GM12878 (cell line): ENCODE measurements at regions not wholly inside any gene's neighbourhood (a gene's known extent, or its start where the extent isn't known, plus 50 kb on each side); places are given as distances from the start of the nearest gene placed in this dataset.

Source experiments
- ATAC-seq: fragments of 200-7000 bp; cut with Tn5 transposase; 3 replicates; pipeline ENCODE4 v1.9.1; 2020; ENCODE audit warnings: mild to moderate bottlenecking, moderate library complexity
- BruUV-seq: library from RNA; stranded (reverse); fragments of 400-500 nt; replicated peaks from 2 replicates; lab custom pipeline; 2021; lab: Mats Ljungman, UMichigan
- CTCF ChIA-PET: fragments of 300-600 bp; sonication (Branson Sonifier 250); formaldehyde crosslinking; extraction: SDS; loops from one replicate; lab custom pipeline; 2021; ENCODE audit warnings: inconsistent platforms; lab: Yijun Ruan, JAX
- POLR2A ChIA-PET: fragments of 350-600 bp; formaldehyde crosslinking; extraction: SDS; loops from one replicate; lab custom pipeline; 2021; ENCODE audit warnings: inconsistent platforms; lab: Charles Lee
- RAD21 ChIA-PET: fragments of 300-600 bp; sonication (Branson Sonifier 250); formaldehyde crosslinking; loops from one replicate; lab custom pipeline; 2023; ENCODE audit warnings: antibody characterized with exemption; ENCODE audit not compliant: unreplicated experiment; lab: Charles Lee
- SMC1A ChIA-PET: fragments of 300-600 bp; sonication (Branson Sonifier 250); formaldehyde crosslinking; loops from one replicate; lab custom pipeline; 2023; ENCODE audit not compliant: unreplicated experiment, uncharacterized antibody; lab: Charles Lee
- DNase-seq: peaks from one replicate; pipeline ENCODE4 v3.0.0-alpha.2; 2011; ENCODE audit warnings: low read depth, low spot score
- FAIRE-seq: peaks from 3 replicates; lab custom pipeline; 2011; peaks lifted over from hg19 to GRCh38; lab: Jason Lieb, UNC
- H2AFZ ChIP-seq: 2 replicates; pipeline ENCODE4 v1.6.0; 2011; ENCODE audit warnings: low read depth, low read length, control low read depth; ENCODE audit not compliant: control insufficient read depth
- H3K27ac ChIP-seq: 2 replicates; pipeline ENCODE4 v1.5.1; 2011; ENCODE audit warnings: control low read depth; ENCODE audit not compliant: control insufficient read depth, insufficient read depth
- H3K27me3 ChIP-seq, 2 experiments: replicated peaks in 1 of 2; 2 replicates each; pipeline versions ENCODE4 v1.6.0 to v1.6.1; 2011; ENCODE audit warnings: low read length in 1 of 2; ENCODE audit not compliant: control insufficient read depth in 2 of 2, insufficient read depth in 2 of 2
- H3K36me3 ChIP-seq, 2 experiments: 2 replicates each; pipeline ENCODE4 v1.5.1; 2011; ENCODE audit warnings: low read length in 1 of 2; ENCODE audit not compliant: control insufficient read depth in 2 of 2, insufficient read depth in 2 of 2
- H3K4me1 ChIP-seq: 2 replicates; pipeline ENCODE4 v1.6.1; 2011; ENCODE audit warnings: mild to moderate bottlenecking, low read length, moderate library complexity, mixed read lengths; ENCODE audit not compliant: control insufficient read depth, insufficient read depth
- H3K4me2 ChIP-seq: 2 replicates; pipeline ENCODE4 v1.6.0; 2011; ENCODE audit warnings: control low read depth; ENCODE audit not compliant: control insufficient read depth, insufficient read depth
- H3K4me3 ChIP-seq: fragments of 200-600 bp; sonication (generic); 2 replicates; pipeline ENCODE4 v1.5.1; 2016
- H3K79me2 ChIP-seq: 2 replicates; pipeline ENCODE4 v1.6.0; 2011; ENCODE audit warnings: low read length; ENCODE audit not compliant: control insufficient read depth, insufficient read depth
- H3K9ac ChIP-seq: 2 replicates; pipeline ENCODE4 v1.8.0; 2011; ENCODE audit warnings: low read length, control low read depth, mixed read lengths; ENCODE audit not compliant: control insufficient read depth, insufficient read depth
- H3K9me3 ChIP-seq: replicated peaks from 3 replicates; pipeline ENCODE4 v1.5.1; 2011; ENCODE audit warnings: mild to moderate bottlenecking, low read length; ENCODE audit not compliant: control insufficient read depth, insufficient read depth
- H4K20me1 ChIP-seq: 2 replicates; pipeline ENCODE4 v1.6.0; 2011; ENCODE audit not compliant: control insufficient read depth, insufficient read depth
- CBX3 ChIP-seq: fragments of 200-600 bp; sonication (generic); IDR thresholded peaks from 2 replicates; pipeline ENCODE4 v1.6.1; 2016; ENCODE audit warnings: low read depth, borderline replicate concordance
- LARP7 ChIP-seq: fragments of 450-650 bp; IDR thresholded peaks from 2 replicates; pipeline ENCODE4 v1.6.1; 2017; ENCODE audit warnings: mild to moderate bottlenecking
- NFXL1 ChIP-seq: fragments of 450-650 bp; IDR thresholded peaks from 2 replicates; pipeline ENCODE4 v1.6.1; 2017; ENCODE audit warnings: antibody characterized with exemption, mild to moderate bottlenecking, borderline replicate concordance
- RB1 ChIP-seq: fragments of 450-650 bp; formaldehyde crosslinking; IDR thresholded peaks from 2 replicates; pipeline ENCODE4 v1.6.1; 2017; ENCODE audit warnings: mild to moderate bottlenecking, borderline replicate concordance
- TCF12 ChIP-seq: IDR thresholded peaks from 2 replicates; pipeline ENCODE4 v1.6.1; 2011; ENCODE audit warnings: low read depth, mild to moderate bottlenecking, low read length
- ZBED1 ChIP-seq: IDR thresholded peaks from 2 replicates; pipeline ENCODE4 v1.6.1; 2016; ENCODE audit warnings: borderline replicate concordance
- WGBS: methylation state at CpG from one replicate; pipeline ENCODE4 v1.1.6; 2016; ENCODE audit warnings: low lambda C conversion rate; ENCODE audit not compliant: insufficient replicate concordance, insufficient coverage; ENCODE audit errors: missing lambda C conversion rate; 5-methylcytosine and 5-hydroxymethylcytosine counted together
- in situ Hi-C: fragments of 300-500 bp; cut with MboI; formaldehyde crosslinking; loops from 9 replicates; pipeline ENCODE4 v1.14.3; 2018; ENCODE audit warnings: mixed read lengths
- intact Hi-C: fragments of 100-400 bp; cut with micrococcal nuclease; formaldehyde crosslinking; loops from one replicate; pipeline ENCODE4 v1.14.2; 2022; ENCODE audit not compliant: unreplicated experiment
- TF ChIP-seq, protein P1 (sequence below): fragments of 450-650 bp; conservative IDR thresholded peaks from 2 replicates; pipeline ENCODE4 v1.6.1; 2017; ENCODE audit warnings: mild to moderate bottlenecking, moderate library complexity
- TF ChIP-seq, protein P2 (sequence below): fragments of 450-650 bp; IDR thresholded peaks from 2 replicates; pipeline ENCODE4 v1.6.1; 2017; ENCODE audit warnings: antibody characterized with exemption, mild to moderate bottlenecking, moderate library complexity

DNA sequence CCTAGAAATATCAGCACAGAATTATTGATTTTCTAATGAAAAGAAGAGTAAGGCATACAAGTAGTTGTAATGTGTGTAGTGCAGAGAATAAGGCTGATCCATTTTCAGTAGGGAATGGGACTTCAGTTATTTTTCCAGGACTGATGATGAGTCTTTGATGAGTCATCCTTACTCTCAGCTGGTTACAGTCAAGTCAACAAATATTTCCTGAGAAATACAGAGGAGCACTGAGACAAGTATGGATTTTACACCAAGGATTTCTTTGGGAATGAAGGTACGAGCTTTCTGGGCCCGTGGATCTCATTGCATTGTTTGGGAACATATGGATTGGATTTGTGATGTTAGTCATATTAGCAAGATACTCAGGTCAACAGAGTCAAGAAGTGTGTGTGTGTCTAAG, 502.7 kb downstream of the FGF9 start:
- POLR2A ChIA-PET: no interaction called here
- ATAC-seq (no peak), DNase-seq (no peak)
- no peaks in the 10 kb centered on the region for H4K20me1 ChIP-seq
- no peaks in the 10 kb centered on the region for H3K36me3 ChIP-seq
- CTCF ChIA-PET: no interaction called here
- no peaks in the 10 kb centered on the region for H3K4me1 ChIP-seq
- H3K9ac ChIP-seq: no peak overlapping the region
- in situ Hi-C loops: loop anchor here (10.0 kb wide), 1 partner anchor 61 kb away; no protein-coding TSS in a partner anchor
- TF ChIP-seq RB1 (no peak), TCF12 (no peak), CBX3 (no peak), NFXL1 (no peak), ZBED1 (no peak), LARP7 (no peak)
- TF ChIP-seq, protein P1, sequence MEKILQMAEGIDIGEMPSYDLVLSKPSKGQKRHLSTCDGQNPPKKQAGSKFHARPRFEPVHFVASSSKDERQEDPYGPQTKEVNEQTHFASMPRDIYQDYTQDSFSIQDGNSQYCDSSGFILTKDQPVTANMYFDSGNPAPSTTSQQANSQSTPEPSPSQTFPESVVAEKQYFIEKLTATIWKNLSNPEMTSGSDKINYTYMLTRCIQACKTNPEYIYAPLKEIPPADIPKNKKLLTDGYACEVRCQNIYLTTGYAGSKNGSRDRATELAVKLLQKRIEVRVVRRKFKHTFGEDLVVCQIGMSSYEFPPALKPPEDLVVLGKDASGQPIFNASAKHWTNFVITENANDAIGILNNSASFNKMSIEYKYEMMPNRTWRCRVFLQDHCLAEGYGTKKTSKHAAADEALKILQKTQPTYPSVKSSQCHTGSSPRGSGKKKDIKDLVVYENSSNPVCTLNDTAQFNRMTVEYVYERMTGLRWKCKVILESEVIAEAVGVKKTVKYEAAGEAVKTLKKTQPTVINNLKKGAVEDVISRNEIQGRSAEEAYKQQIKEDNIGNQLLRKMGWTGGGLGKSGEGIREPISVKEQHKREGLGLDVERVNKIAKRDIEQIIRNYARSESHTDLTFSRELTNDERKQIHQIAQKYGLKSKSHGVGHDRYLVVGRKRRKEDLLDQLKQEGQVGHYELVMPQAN: no peak
- TF ChIP-seq, protein P2, sequence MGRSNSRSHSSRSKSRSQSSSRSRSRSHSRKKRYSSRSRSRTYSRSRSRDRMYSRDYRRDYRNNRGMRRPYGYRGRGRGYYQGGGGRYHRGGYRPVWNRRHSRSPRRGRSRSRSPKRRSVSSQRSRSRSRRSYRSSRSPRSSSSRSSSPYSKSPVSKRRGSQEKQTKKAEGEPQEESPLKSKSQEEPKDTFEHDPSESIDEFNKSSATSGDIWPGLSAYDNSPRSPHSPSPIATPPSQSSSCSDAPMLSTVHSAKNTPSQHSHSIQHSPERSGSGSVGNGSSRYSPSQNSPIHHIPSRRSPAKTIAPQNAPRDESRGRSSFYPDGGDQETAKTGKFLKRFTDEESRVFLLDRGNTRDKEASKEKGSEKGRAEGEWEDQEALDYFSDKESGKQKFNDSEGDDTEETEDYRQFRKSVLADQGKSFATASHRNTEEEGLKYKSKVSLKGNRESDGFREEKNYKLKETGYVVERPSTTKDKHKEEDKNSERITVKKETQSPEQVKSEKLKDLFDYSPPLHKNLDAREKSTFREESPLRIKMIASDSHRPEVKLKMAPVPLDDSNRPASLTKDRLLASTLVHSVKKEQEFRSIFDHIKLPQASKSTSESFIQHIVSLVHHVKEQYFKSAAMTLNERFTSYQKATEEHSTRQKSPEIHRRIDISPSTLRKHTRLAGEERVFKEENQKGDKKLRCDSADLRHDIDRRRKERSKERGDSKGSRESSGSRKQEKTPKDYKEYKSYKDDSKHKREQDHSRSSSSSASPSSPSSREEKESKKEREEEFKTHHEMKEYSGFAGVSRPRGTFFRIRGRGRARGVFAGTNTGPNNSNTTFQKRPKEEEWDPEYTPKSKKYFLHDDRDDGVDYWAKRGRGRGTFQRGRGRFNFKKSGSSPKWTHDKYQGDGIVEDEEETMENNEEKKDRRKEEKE: no peak
- TF ChIP-seq, all 136 proteins: peak for 0
- H2AFZ ChIP-seq: no peak overlapping the region
- H3K4me3 ChIP-seq: no peak overlapping the region
- H3K27ac ChIP-seq: no peak overlapping the region
- intact Hi-C loops: no loop called here
- 0% methylated on average over 2 of the region's 2 CpGs for WGBS
- no peak for FAIRE-seq
- H3K27me3 ChIP-seq: no peaks in the 10 kb centered on the region
- no peaks in the 10 kb centered on the region for H3K9me3 ChIP-seq
- SMC1A ChIA-PET: no interaction called here
- no peaks in the 10 kb centered on the region for H3K79me2 ChIP-seq
- BruUV-seq: no TSS peak
- RAD21 ChIA-PET: no interaction called here
- H3K4me2 ChIP-seq: no peak overlapping the region
